CD4-positive, CD25-positive, alpha-beta regulatory T cell (primary cell): ENCODE measurements at regions not wholly inside any gene's neighbourhood (a gene's known extent, or its start where the extent isn't known, plus 50 kb on each side); places are given as distances from the start of the nearest gene placed in this dataset.

Experiments
- ATAC-seq, 2 donors: fragments of 150-1000 bp; cut with Tn5 transposase; one replicate each; pipeline ENCODE4 v1.10.0; 2021; ENCODE audit warnings: low read depth in 2 of 2, moderate number of reproducible peaks in 2 of 2, moderate library complexity in 1 of 2
- DNase-seq, 3 donors: peaks; one replicate each; pipeline versions ENCODE4 v3.0.0 to v3.0.0-alpha.2; 2012 to 2022; ENCODE audit warnings: mixed read lengths in 1 of 3
- H3K27ac ChIP-seq: one replicate; pipeline ENCODE4 v1.7.0; 2013; ENCODE audit warnings: mild to moderate bottlenecking, low read length; ENCODE audit not compliant: insufficient read depth, poor library complexity, severe bottlenecking
- H3K27me3 ChIP-seq: one replicate; pipeline ENCODE4 v1.7.0; 2013; ENCODE audit warnings: low read length; ENCODE audit not compliant: control insufficient read depth, insufficient read depth
- H3K36me3 ChIP-seq: one replicate; pipeline ENCODE4 v1.7.0; 2013; ENCODE audit warnings: mild to moderate bottlenecking, low read length, moderate library complexity; ENCODE audit not compliant: control insufficient read depth, insufficient read depth
- H3K4me1 ChIP-seq: 2 replicates; pipeline ENCODE4 v1.7.0; 2013; ENCODE audit warnings: mild to moderate bottlenecking, low read length; ENCODE audit not compliant: insufficient read depth, control insufficient read depth, poor library complexity, severe bottlenecking
- H3K4me3 ChIP-seq: one replicate; pipeline ENCODE4 v1.7.0; 2013; ENCODE audit warnings: low read depth, mild to moderate bottlenecking, low read length, moderate library complexity
- H3K9me3 ChIP-seq, 2 experiments: 1 replicate in 1 of 2; 2 replicates in 1 of 2; pipeline ENCODE4 v1.7.0; 2013; ENCODE audit warnings: low read length in 2 of 2, mild to moderate bottlenecking in 1 of 2, moderate library complexity in 1 of 2; ENCODE audit not compliant: control insufficient read depth in 2 of 2
- H3K27ac Mint-ChIP-seq, 3 donors: one replicate each; pipeline ENCODE4 v1.8.0; 2020 to 2022; ENCODE audit warnings: mild to moderate bottlenecking in 3 of 3, mixed read lengths in 3 of 3, moderate library complexity in 2 of 3
- H3K27me3 Mint-ChIP-seq: one replicate; pipeline ENCODE4 v1.8.0; 2022; ENCODE audit warnings: mild to moderate bottlenecking, mixed read lengths
- H3K36me3 Mint-ChIP-seq: one replicate; pipeline ENCODE4 v1.8.0; 2020; ENCODE audit warnings: mixed read lengths
- H3K4me1 Mint-ChIP-seq, 4 donors: one replicate each; pipeline ENCODE4 v1.8.0; 2020 to 2022; ENCODE audit warnings: mixed read lengths in 4 of 4, mild to moderate bottlenecking in 1 of 4
- H3K4me3 Mint-ChIP-seq, 4 donors: one replicate each; pipeline ENCODE4 v1.8.0; 2020 to 2022; ENCODE audit warnings: mild to moderate bottlenecking in 4 of 4, mixed read lengths in 4 of 4, moderate library complexity in 3 of 4
- H3K9me3 Mint-ChIP-seq, 7 donors: one replicate each; pipeline ENCODE4 v1.8.0; 2020 to 2022; ENCODE audit warnings: mixed read lengths in 7 of 7, mild to moderate bottlenecking in 3 of 7, moderate library complexity in 2 of 7

GRCh38 chr4:135316266-135316779, 1114.7 kb upstream of the PABPC4L start:
- H3K27me3 ChIP-seq = no peaks in the 10 kb centered on the region
- H3K36me3 ChIP-seq = no peaks in the 10 kb centered on the region
- ATAC-seq = no peak
- H3K9me3 Mint-ChIP-seq = peaks cover 0 to 35% (median 6%) of the 10 kb centered on the region in 7 donors
- H3K27me3 Mint-ChIP-seq = no peaks in the 10 kb centered on the region
- no peak overlapping the region for H3K4me3 ChIP-seq
- H3K36me3 Mint-ChIP-seq = no peaks in the 10 kb centered on the region
- no peak for DNase-seq
- H3K27ac ChIP-seq = no peak overlapping the region
- H3K4me1 Mint-ChIP-seq = no peaks in the 10 kb centered on the region
- H3K4me3 Mint-ChIP-seq = no peak overlapping the region
- peaks cover 0 to 10% of the 10 kb centered on the region in 2 experiments for H3K9me3 ChIP-seq
- no peak overlapping the region for H3K27ac Mint-ChIP-seq
- H3K4me1 ChIP-seq = no peaks in the 10 kb centered on the region

- H3K9me3 ChIP-seq = peaks cover 0 to 6% of the 10 kb centered on the region in 2 experiments
- H3K27ac ChIP-seq = no peak overlapping the region
- H3K27ac Mint-ChIP-seq = no peak overlapping the region
- no peaks in the 10 kb centered on the region for H3K4me1 ChIP-seq
- H3K36me3 ChIP-seq = no peaks in the 10 kb centered on the region
- no peak overlapping the region for H3K4me3 ChIP-seq
- peaks cover 3 to 41% (median 5%) of the 10 kb centered on the region in 7 donors for H3K9me3 Mint-ChIP-seq
- H3K27me3 ChIP-seq = no peaks in the 10 kb centered on the region
- H3K4me1 Mint-ChIP-seq = no peaks in the 10 kb centered on the region
- DNase-seq (no peak), ATAC-seq (no peak)
- H3K4me3 Mint-ChIP-seq = no peak overlapping the region
- H3K36me3 Mint-ChIP-seq = no peaks in the 10 kb centered on the region
- no peaks in the 10 kb centered on the region for H3K27me3 Mint-ChIP-seq
These were observed 1088.5 kb upstream of the PABPC4L start for GRCh38 chr4:135290136-135290535.

- H3K4me3 ChIP-seq = no peak overlapping the region
- peaks cover 0 to 6% of the 10 kb centered on the region in 2 experiments for H3K9me3 ChIP-seq
- H3K27ac ChIP-seq = no peak overlapping the region
- Mint-ChIP-seq H3K4me1 (no peaks in the 10 kb centered on the region), H3K9me3 (peaks cover 0 to 15% (median 6%) of the 10 kb centered on the region in 7 donors), H3K36me3 (no peaks in the 10 kb centered on the region), H3K4me3 (no peak overlapping the region), H3K27me3 (no peaks in the 10 kb centered on the region), H3K27ac (no peak overlapping the region)
- no peaks in the 10 kb centered on the region for H3K4me1 ChIP-seq
- DNase-seq (no peak), ATAC-seq (no peak)
- H3K27me3 ChIP-seq = no peaks in the 10 kb centered on the region
- H3K36me3 ChIP-seq = no peaks in the 10 kb centered on the region
These were observed 1082.3 kb upstream of the PABPC4L start for GRCh38 chr4:135283934-135284333.

GRCh38 chr4:135282676-135283075, 1081.1 kb upstream of the PABPC4L start:
- Mint-ChIP-seq H3K4me1 (no peaks in the 10 kb centered on the region), H3K4me3 (no peak overlapping the region), H3K36me3 (no peaks in the 10 kb centered on the region), H3K27me3 (no peaks in the 10 kb centered on the region), H3K9me3 (peaks cover 0 to 18% (median 9%) of the 10 kb centered on the region in 7 donors), H3K27ac (no peak overlapping the region)
- DNase-seq (no peak), ATAC-seq (no peak)
- no peaks in the 10 kb centered on the region for H3K4me1 ChIP-seq
- no peak overlapping the region for H3K4me3 ChIP-seq
- H3K27me3 ChIP-seq = no peaks in the 10 kb centered on the region
- H3K27ac ChIP-seq = no peak overlapping the region
- peaks cover 0 to 6% of the 10 kb centered on the region in 2 experiments for H3K9me3 ChIP-seq
- no peaks in the 10 kb centered on the region for H3K36me3 ChIP-seq

GRCh38 chr4:135281230-135281629, 1079.6 kb upstream of the PABPC4L start:
- Mint-ChIP-seq H3K27ac (no peak overlapping the region), H3K27me3 (no peaks in the 10 kb centered on the region), H3K36me3 (no peaks in the 10 kb centered on the region), H3K4me3 (no peak overlapping the region), H3K4me1 (no peaks in the 10 kb centered on the region), H3K9me3 (peaks cover 2 to 19% (median 9%) of the 10 kb centered on the region in 7 donors)
- Histone ChIP-seq H3K27me3 (no peaks in the 10 kb centered on the region), H3K27ac (no peak overlapping the region), H3K9me3 (peaks cover 0 to 1% of the 10 kb centered on the region in 2 experiments), H3K4me3 (no peak overlapping the region), H3K36me3 (no peaks in the 10 kb centered on the region), H3K4me1 (no peaks in the 10 kb centered on the region)
- ATAC-seq (no peak), DNase-seq (no peak)

GRCh38 chr4:135277980-135278315, 1076.4 kb upstream of the PABPC4L start:
- Mint-ChIP-seq H3K9me3 (peaks cover 2 to 20% (median 9%) of the 10 kb centered on the region in 7 donors), H3K27me3 (no peaks in the 10 kb centered on the region), H3K27ac (no peak overlapping the region), H3K4me3 (no peak overlapping the region), H3K4me1 (no peaks in the 10 kb centered on the region), H3K36me3 (no peaks in the 10 kb centered on the region)
- Histone ChIP-seq H3K36me3 (no peaks in the 10 kb centered on the region), H3K9me3 (no peaks in the 10 kb centered on the region), H3K27me3 (no peaks in the 10 kb centered on the region), H3K4me1 (no peaks in the 10 kb centered on the region), H3K27ac (no peak overlapping the region), H3K4me3 (no peak overlapping the region)
- DNase-seq (no peak), ATAC-seq (no peak)

- DNase-seq = no peak
- Histone ChIP-seq H3K9me3 (no peaks in the 10 kb centered on the region), H3K27ac (no peak overlapping the region), H3K36me3 (no peaks in the 10 kb centered on the region), H3K4me3 (no peak overlapping the region), H3K4me1 (no peaks in the 10 kb centered on the region), H3K27me3 (no peaks in the 10 kb centered on the region)
- peaks cover 0 to 20% (median 6%) of the 10 kb centered on the region in 7 donors for H3K9me3 Mint-ChIP-seq
- H3K27me3 Mint-ChIP-seq = no peaks in the 10 kb centered on the region
- ATAC-seq = no peak
- no peaks in the 10 kb centered on the region for H3K36me3 Mint-ChIP-seq
- H3K4me1 Mint-ChIP-seq = no peaks in the 10 kb centered on the region
- no peak overlapping the region for H3K27ac Mint-ChIP-seq
- no peak overlapping the region for H3K4me3 Mint-ChIP-seq
These were observed 1075.7 kb upstream of the PABPC4L start for GRCh38 chr4:135277068-135277979.

- no peak for DNase-seq
- Histone ChIP-seq H3K27me3 (no peaks in the 10 kb centered on the region), H3K4me3 (no peak overlapping the region), H3K9me3 (no peaks in the 10 kb centered on the region), H3K36me3 (no peaks in the 10 kb centered on the region), H3K4me1 (no peaks in the 10 kb centered on the region), H3K27ac (no peak overlapping the region)
- Mint-ChIP-seq H3K27ac (no peak overlapping the region), H3K9me3 (peaks cover 3 to 13% (median 8%) of the 10 kb centered on the region in 7 donors), H3K27me3 (no peaks in the 10 kb centered on the region), H3K4me3 (no peak overlapping the region), H3K4me1 (no peaks in the 10 kb centered on the region), H3K36me3 (no peaks in the 10 kb centered on the region)
- ATAC-seq = no peak
These were observed 1072.8 kb upstream of the PABPC4L start for GRCh38 chr4:135274416-135274815.
